CD4-positive, alpha-beta T cell treated with Interleukin-2 at 100 ng/mL for 4 hours (primary cell): ENCODE measurements at regions not wholly inside any gene's neighbourhood (a gene's known extent, or its start where the extent isn't known, plus 50 kb on each side); places are given as distances from the start of the nearest gene placed in this dataset.
"Not testable (repeated sequence)": the region's sequence is repeated elsewhere in the genome, so short reads cannot be mapped to it uniquely, and the experiment has no call there.

ENCODE experiments used
- DNase-seq: peaks from one replicate; pipeline ENCODE4 v3.0.0-alpha.2; 2020; ENCODE audit warnings: low spot score

DNA sequence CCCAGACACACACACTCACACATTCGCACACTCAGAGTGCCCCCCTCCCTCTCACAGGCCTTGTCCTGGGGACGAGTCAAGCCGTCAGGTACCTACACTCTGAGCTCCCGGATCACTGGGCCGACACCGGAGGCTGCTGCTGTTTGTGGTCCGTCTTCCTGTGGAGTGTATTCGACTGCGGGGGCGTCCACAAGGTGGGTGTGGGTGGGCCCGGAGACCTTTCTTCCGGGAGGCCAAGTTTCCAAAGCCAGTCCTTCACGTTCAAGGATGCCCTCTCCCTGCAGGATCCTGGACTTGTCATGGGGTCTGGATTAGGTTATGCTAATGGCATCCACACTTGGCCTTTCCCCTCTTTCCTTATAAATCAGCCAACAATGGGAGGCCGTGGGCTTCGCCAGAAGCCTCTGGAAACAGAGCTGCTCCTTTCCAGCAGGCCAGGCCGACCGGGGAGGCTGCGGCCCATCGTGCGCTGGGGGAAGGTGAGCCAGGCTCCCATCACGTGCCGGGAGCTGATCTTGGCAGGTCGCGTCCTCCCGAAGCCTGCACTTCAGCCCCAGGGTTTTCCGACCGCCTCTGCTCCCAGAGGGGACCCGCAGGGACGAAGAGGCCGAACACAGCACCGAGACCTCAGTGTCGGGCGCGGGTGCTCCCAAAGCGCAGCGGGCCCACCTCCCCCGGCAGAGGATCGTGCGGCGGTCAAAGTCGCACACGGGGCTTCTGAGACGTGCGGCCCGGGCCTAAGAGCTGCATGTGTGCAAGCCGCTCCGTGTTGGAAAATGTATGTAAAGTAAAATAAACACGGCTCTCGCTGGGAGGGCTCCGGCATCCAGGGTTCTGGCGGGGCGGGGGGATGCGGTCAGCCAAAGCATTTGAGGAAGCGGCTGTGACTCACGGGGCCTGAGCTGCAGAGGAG lies 196.5 kb upstream of the ZNF469 start:
- DNase-seq, result not testable (repeated sequence)

DNA sequence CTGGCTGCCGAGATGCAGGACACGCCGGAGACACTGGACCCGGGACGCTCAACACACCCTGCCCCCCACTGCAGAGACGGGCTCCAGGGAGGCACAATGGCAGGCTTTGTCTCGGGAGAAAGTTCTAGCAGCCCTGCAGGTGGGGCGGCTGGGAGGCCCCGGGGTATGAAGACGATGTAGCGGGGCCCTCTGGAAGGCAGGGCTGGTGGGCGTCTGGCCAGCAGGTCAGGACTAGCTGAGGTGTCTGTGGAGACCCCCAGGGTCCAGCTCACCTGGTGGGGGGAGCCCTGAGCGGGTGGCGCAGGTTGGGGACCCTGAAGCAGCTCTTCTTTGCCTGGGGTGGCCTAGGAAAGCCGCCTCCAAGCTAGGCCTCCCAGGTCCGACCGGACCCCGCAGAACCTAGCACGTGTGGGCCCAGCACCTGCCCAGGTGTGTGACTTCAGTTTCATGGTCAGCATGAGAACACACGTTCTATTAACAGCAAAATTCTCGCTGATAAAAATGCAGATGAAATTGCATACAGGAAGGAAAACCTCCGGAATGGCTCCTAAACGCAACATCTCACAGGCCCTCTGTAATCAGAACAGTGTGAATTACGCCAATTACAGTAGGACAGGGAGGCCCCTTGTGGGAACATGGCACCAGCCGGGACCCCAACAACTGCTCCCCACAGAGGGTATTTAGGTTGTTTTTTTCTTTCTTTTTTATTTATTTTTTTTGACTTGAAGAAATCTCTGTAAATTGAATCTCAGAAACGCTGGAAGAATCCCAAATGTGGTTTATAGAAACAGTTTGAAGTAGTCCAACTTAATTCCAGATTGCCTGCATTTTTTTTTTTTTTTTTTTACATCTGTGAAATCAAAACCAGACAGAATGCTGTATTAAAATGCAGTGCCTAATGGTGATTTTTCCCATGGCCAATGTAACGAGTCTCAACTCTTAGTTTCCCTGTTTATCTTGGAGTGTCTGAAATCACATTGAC lies 195.6 kb upstream of the ZNF469 start:
- not testable (repeated sequence) for DNase-seq

DNA sequence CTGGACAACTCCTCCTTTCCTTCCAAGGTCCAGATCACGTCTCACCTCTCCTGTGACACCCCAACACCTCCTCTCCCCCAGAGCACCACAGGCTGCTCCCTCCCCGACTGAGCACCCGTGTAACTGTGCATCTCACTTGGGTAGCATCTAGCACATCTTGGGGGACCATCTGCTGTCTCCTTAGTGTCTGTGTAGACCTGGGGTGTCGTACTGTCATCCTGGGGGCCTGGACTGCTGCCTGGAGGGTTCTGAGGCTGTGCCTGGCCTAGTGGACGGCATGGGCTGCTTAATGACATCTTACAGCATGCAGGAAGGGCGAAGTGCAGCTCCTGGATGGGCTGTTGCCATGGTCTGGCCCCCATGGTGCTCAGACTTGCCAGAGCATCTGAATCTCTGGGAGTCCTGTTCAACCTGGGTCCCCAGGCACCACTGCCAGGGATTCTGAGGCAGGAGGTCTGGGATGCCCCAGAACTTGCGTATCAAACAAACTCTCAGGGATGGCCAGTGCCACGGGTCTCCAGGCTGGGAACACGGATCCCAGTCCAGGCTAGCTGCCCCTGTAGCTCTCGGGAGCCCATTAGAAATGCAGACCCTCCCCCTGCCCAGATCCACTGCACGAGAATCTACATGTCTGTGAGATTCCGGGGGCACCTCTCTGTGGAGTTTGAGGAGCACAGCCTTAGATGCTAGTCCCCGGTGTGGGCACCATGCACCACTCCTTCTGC lies 194.4 kb upstream of the ZNF469 start:
- DNase-seq, result not testable (repeated sequence)

DNA sequence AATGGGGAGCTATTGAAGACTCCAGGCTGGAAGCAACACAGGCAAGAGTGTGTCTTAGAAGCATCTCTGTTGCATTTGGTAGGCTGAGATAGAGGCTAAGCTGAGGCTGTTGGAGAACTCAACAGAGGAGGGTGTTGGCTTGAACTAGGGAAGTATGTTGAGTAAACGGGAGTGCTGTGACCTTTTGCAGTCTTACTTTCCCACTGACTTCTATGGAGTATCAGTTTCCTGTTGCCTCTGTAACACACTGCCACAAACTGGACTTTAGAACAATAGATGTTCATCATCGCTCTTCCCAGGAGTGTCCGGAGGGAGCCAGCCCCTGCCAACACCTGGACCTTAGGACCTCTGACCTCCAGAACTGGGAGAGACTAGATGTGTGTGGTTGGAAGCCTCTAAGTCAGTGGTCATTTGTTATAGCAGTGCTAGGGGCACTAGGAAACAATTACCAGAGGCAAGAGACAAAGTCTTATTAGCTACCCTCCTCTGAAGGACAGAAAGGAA lies 192.1 kb upstream of the ZNF469 start:
- DNase-seq, result not testable (repeated sequence)

DNA sequence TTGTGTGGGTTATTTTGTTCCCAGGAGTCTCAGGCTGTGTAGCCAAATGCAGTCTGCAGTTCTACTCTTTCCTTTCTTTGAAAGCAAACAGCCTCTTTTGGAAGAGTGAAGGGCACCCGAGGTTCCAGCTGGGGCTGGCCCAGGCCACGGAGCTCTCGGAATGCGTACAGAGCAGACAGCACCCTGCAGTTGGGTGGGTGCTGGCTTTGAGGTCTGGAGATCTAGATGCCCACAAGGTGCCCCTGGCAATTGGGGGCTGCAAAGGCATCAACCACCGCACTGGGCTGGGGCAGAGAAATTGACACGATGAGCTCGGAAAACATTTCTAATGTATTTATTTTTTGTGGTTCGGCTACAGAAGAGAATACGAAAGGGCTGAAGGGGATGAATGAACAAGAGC lies 191.6 kb upstream of the ZNF469 start:
- DNase-seq, result not testable (repeated sequence)

DNA sequence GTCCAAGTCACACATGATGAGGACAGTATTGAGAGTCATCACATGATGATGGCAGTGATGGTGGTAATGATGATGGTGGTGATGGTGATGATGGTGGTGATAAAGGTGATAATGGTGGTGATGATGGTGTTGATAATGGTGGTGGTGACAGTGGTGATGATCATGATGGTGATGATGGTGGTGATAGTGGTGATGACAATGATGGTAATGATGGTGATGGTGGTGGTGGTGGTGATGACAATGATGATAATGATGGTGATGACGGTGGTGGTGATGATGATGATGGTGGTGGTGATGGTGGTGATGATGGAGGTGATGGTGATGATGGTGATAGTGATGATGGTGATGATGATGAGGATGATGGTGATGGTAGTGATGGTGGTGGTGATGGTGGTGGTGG lies 190.2 kb upstream of the ZNF469 start:
- no peak for DNase-seq

DNA sequence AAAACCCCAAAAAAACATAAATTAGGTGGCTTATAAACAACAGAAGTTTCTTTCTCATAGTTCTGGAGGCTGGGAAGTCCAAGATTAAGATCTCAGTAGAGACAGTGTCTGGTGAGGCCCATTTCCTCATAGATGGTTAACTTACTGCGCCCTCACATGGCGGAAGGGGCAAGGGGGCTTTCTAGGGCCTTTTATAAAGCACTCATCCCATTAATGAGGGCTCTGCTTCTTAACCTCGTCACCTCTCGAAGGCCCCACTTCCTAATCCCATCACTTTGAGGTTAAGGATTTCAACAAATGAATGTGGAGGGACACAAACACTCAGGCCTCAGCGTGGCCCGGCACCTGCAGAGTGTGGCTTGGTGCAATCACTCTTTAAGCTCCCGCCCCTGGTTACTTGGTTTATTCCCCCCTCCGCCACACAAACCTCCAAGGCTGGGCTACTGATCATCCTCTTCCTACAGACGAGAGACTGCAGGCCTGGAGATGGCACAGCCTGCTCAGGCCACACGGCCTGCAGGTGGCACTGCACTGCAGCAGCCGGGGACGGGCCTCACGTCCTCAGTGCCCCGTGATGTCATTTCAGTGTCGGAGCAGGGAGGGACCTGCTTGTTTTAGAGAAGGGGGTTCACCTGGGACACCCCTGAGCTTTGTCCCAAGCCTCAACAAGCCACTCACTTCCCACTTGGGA lies 188.9 kb upstream of the ZNF469 start:
- not testable (repeated sequence) for DNase-seq

DNA sequence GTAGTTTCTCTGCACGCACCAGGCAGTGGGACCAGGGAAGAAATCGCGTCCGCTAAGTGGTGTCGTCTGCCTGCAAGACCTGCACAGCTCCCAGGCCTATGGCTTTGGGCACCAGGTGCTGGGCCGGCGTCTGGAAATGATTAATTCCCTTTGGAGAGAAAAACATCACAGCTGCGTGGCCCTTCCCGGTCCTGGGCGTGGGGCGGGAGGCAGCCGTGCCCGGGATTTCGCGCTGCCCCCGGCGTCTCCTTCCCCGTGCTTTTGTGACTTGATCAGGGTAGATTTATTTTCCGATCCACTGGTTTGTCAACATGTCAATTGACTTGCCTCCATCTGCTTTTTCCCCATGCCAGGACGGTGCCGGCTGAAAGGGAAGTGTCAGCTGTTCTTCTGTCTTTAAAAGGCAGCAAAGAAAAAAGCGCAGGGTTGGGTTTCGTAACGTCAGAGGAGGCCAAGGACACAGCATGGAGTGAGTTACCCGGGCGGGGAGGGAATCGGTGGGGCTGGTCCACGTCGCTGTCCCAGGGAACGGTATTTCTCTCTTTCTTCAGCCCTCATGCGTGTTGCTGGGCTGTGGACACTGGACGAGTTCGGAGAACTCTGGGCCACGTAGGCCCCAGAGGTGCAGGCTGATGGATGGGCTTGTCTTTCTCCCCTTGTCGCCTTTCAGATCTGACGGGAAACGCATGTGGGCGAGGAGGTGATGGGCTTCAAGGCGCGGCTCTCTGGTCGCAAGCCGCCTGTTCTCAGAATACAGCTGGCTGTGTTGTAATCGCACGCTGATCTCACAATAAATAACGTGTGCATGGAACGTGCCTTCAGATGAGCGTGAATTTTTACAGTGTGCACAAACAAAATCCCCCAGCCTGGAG lies 188.1 kb upstream of the ZNF469 start:
- DNase-seq, result no peak

DNA sequence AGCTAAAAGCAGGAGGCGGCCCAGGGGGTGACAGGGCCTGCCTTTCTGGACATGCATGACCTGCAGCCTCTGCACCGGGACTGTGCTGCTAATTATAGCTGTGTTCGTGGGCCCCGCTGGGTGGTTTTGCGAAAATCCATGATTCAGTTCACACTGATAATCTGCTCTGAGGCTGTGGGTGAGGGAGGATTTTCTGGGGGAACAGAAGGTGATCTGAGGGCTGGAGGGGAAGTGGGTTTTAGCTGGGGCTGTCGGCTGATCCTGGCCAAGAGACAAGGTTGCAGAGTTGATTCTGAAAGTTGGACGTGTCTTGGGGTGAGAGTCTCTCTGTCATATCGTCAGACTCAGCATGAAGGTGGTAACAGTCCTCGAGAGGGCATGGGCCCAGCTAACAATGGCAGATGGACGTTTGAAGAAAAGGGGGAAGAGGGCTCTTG lies 187.5 kb upstream of the ZNF469 start:
- DNase-seq, result no peak

DNA sequence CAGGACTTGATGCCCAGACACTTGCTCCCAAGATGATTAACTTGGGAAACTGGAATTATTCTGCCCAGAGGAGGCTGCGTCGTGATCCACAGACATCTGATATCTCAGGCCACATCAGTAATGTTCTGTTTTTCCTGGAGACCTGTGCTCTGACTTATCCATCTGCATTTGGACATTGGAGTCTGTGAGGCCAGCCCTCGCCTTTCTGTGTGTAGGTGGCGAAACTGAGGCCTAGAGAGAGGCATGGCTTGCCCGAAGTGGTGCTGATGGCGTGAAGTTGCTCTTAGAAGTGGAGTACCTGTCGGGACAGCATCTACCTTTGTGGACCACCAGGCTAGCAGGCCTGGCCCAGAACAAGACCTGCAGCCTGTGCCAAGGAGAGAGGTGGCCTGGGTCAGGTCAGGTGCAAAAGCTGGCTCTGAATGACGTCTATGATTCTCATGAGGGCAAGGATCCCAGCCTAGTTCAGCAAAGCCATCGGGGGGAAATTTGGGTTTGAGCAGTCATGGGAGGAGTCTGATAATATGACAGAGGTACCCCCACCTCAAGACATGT lies 186.8 kb upstream of the ZNF469 start:
- DNase-seq, result no peak

DNA sequence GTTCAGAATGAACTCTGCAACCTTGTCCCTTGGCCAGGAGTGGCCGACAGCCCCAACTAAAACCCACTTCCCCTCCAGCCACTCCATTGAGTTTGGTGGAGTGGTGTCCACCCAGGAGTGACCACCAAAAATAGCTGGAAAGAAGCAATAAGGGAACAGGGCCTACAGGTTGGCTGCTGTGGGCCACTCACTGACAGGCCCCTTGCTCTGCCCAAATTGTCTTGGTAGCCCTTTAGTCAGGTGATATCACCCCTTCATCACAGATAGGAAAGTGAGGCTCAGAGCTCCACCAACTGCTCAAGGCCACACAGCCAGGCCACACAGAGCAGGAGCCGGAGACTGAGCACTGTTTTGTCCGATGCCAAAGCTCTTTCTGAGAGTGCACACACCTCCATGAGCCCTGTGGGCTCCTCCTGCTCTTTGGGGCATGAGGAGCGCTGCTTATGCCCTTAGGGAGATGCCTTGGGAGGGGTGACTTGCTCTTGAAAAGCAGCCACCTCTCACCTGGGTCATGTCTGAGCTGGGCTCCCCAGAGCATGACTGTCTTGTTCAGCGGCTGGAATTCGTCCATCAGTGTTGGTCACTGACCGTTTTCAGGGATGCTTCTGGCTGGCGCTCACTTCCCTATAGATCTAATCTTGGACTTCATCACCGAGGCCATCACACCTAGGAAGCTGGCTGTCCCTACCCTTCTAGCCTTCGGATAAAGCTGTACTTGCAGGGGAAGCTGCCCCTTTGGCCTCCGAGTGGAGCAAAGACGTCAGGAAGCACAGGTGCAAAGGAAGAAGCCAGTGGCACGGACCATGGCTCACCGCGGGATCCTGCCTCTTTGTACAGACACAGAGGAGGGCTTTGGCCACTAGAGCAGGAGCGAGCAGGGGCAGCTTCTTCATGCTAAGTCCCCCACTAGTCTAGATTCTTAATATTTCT lies 186.0 kb upstream of the ZNF469 start:
- DNase-seq, result no peak

DNA sequence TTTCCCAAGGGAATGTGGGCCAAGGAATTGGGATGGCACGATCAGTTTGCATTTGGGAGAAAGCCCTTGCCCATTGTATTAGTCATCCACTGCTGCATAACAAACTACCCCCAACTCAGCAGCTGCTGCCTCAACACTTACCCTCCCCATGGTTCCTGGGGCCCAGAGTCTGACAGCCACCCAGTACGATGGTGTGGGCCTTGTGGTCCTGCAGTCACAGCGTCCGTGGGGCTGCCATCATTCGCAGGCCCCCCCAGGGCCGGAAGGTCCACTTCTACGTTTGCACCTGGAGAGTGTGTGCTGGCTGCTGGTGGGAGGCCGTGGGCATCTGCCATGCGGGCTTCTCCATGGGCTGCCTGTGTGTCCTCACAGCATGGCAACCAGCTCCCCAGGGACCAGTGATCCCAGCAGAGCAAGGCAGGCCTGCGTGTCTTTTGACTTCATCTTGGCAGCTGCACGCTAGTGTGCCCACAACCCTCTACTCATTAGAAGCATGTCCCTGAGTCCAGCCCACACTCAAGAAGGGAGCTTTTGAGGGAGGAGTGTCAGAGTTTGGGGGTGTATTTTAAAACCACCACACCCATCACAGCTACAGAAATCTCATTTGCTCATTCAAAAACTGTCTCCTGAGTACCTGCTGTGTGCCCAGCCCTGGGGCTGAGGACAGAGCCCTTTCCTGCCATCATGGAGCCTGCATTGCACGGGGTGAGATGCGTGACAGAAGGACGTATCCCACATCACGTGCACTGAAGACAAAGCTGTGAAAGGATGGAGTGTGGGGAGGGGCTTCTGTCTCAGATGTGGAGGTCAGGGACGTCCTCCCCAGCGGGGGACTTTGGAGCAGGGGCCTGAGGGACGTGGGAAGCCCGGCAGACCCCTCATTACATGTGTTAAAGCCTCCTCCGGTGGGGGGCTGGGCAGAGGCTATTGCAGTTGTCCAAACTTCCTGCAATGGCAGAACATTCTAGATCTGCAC lies 185.0 kb upstream of the ZNF469 start:
- no peak for DNase-seq

DNA sequence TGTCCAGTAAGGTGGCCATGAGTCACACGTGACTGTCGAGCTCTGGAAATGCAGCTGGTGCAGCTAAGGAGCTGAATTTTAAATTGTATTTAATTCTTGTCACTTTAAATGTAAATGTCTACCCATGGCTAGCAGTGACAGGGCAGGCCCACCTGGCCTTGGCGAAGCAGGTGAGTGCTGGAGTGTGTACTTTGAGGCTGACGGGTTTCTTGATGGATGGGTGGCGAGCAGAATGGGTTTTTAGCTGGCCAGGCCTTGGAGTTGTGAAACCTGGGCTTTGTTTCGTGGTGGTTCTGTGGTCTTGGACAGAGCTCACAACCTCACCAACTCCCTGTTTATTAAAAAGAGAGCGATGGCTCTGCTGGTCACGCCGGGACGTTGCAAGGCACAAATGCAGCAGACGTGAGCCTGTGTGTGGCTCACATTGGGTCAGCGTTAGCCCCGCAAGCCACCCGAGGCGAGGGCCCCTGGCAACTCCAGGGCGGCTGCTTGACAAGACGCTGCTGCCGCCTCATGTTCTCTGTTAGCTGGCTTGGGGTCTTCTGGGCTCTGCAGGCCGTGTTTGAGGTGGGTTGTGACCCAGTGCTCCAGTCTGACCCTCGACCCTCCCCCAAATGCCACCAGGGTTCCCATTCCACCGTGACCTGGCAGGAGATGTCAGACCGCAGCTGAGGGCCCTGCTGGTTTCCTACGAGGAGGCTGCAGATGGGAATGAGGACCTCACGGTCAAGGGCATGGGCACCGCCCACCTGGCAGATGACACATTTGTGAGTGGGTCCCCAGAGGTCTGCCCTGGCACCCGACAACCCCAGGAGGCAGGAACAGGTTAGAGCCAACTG lies 184.1 kb upstream of the ZNF469 start:
- DNase-seq, result not testable (repeated sequence)

DNA sequence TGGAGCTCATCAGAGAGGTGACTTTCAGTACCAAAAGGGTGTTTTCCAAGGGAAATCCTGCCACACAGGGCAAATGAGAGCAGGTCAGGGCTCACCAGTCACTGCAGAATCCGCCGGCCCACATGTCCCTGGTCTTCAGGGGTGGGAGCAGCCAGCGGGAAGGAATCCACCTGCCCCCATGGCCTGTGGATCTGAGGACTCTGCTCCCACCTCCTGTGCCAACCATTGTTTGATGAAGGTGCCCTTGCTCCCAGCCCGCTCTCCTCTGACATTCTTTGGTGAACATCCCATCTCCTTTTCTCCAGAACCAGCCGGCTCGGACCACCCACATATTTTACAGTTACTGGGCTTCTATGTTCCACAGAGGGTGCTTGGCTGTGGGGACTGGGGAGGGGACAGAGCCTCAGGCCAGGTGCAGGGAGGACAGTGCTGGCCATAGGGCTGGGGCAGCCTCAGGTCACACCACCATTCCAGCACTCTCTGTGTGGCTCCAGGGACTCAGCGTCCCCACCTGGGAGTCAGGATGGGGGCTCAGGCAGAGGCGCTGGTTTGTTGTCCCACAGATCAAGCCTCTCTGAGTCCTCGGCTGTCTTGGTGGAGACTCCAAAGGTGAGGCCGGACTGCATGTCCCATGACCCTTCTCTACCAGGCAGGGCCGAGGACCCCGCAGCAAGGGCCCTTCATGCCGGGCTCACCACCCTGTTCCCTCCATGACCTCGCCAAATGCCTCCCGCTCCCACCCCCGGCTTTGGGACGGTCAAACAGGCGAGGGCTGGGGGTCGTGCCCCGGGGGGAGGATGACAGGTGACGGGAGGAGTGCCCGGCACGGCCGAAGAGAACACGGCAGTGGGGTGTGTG lies 183.2 kb upstream of the ZNF469 start:
- DNase-seq, result not testable (repeated sequence)

DNA sequence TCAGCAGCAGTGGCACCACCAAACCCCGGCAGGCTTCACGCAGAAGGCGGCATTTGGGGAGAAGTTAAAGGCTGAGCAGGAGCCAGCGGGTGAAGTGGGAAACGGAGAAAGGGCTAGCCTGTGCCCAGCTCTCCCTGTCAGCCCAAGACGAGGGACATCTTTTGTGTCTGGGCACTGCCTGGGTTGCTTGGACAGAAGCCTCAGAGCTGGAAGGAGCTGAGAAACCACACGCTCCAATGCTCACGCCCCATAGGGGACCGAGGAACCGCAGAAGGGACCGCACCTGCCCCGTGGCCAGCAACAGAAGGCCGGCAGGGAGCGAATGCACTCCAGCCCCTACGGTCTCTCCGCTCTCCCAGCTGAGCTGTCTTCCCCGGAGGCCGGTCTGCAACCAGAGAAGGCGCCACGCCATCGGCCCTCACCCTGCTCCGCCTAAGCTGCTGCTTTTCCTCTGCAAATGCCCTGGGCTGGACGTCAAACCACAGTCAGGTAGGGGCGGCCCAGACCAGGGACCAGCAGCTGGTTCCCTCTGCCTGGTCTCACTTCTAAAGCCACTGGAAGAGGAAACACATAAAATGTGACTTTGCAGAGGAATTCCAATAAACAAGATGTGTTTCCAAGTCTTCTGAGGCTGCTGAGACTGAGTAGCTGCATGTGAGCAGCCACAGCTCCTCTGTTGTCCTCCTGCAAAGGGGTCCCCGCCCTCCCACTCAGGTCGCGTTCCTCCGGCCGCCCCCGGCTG lies 182.4 kb upstream of the ZNF469 start:
- not testable (repeated sequence) for DNase-seq
